Pancreas (tissue), 10 donors: ENCODE measurements at regions not wholly inside any gene's neighbourhood (a gene's known extent, or its start where the extent isn't known, plus 50 kb on each side); places are given as distances from the start of the nearest gene placed in this dataset.
A peak's percentile ranks its signal among the peaks of the same experiment; 100 is the strongest.

Experiments
- ATAC-seq, 4 donors: fragments of 200-7000 bp; cut with Tn5 transposase; one replicate each; pipeline versions ENCODE4 v1.8.0 to v1.9.1; 2020; ENCODE audit warnings: mild to moderate bottlenecking in 4 of 4, moderate library complexity in 4 of 4
- DNase-seq, 6 donors: peaks; one replicate each; pipeline ENCODE4 v3.0.0-alpha.2; 2020
- FAIRE-seq: peaks from 2 replicates; lab custom pipeline; 2012; peaks lifted over from hg19 to GRCh38; lab: Jason Lieb, UNC
- H3K27ac ChIP-seq, 4 donors: fragments of 200-600 bp; sonication (generic); 1 replicate in 3 of 4; 2 replicates in 1 of 4; pipeline versions ENCODE4 v1.5.0 to v1.8.0; 2020
- H3K27me3 ChIP-seq, 4 donors: fragments of 200-600 bp; one replicate each; pipeline ENCODE4 v1.8.0; 2021
- H3K36me3 ChIP-seq, 3 donors: fragments of 200-600 bp; sonication (generic) in 1 of 3; one replicate each; pipeline versions ENCODE4 v1.5.0 to v1.8.0; 2020 to 2021
- H3K4me1 ChIP-seq, 3 donors: fragments of 200-600 bp; one replicate each; pipeline ENCODE4 v1.8.0; 2021
- H3K4me3 ChIP-seq, 4 donors: fragments of 200-600 bp; sonication (generic) in 2 of 4; one replicate each; pipeline versions ENCODE4 v1.5.0 to v1.8.0; 2020 to 2021
- H3K9me3 ChIP-seq, 4 donors: fragments of 200-600 bp; one replicate each; pipeline ENCODE4 v1.8.0; 2021
- WGBS, 2 donors: extraction: QIAGEN DNeasy Blood & Tissue Kit; methylation state at CpG; one replicate each; pipeline ENCODE4 v1.1.7; 2013; 5-methylcytosine and 5-hydroxymethylcytosine counted together
- intact Hi-C, 3 donors: fragments of 100-400 bp; cut with DNase I; formaldehyde crosslinking; loops; one replicate each; pipeline versions ENCODE4 v1.11.1 to v1.14.2; 2022
- TF ChIP-seq, protein P1 (sequence below), 4 donors: fragments of 200-600 bp; sonication (generic) in 3 of 4; IDR thresholded peaks; one replicate each; pipeline versions ENCODE4 v1.5.0 to v1.8.0; 2021; ENCODE audit warnings: antibody characterized with exemption in 4 of 4
- donor health status: healthy with polysubstance abuse.
- donor health status: DM: no; HTN: no; CAD: no; lungs with moderate emphysema.
- donor health status: DM: no; HTN: no; CAD: no.
- donor health status: control.
- donor health status: control.
- donor health status: Bipolar disorder and iron deficiency.
- donor health status: DM: yes; HTN: yes; CAD: no.
- donor health status: DM: no; HTN: no; CAD: no.
- donor health status: DM: no; HTN: no; CAD: no.
- donor health status: DM: yes; HTN: yes; CAD: no.

DNA sequence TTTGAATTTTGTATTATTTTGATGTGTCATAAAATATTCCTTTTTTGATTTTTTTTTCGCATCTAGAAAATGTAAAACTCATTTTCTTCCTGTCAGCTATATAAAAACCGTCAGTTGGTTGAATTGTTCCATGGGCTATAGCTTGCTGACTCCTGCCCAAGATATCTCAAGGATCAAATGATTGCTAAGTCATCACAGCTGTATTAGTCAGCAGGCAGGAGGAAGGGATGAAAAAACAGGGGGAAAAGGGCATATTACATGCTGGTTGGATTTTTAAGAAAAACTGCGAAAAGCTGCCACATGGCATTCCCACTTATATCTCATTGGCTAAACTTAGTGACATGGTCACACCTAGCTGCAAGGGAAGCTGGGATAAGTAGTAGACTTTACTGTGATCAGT is 569.9 kb downstream of the BCKDHB start:
- intact Hi-C loops, result no loop called here
- WGBS, 2 donors, result 52 to 82% methylated on average over 3 of the region's 3 CpGs
- FAIRE-seq (no peak), DNase-seq (no peak), ATAC-seq (no peak)
- no peak overlapping the region for H3K4me3 ChIP-seq
- TF ChIP-seq, protein P1, sequence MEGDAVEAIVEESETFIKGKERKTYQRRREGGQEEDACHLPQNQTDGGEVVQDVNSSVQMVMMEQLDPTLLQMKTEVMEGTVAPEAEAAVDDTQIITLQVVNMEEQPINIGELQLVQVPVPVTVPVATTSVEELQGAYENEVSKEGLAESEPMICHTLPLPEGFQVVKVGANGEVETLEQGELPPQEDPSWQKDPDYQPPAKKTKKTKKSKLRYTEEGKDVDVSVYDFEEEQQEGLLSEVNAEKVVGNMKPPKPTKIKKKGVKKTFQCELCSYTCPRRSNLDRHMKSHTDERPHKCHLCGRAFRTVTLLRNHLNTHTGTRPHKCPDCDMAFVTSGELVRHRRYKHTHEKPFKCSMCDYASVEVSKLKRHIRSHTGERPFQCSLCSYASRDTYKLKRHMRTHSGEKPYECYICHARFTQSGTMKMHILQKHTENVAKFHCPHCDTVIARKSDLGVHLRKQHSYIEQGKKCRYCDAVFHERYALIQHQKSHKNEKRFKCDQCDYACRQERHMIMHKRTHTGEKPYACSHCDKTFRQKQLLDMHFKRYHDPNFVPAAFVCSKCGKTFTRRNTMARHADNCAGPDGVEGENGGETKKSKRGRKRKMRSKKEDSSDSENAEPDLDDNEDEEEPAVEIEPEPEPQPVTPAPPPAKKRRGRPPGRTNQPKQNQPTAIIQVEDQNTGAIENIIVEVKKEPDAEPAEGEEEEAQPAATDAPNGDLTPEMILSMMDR (IDR thresholded peaks at IDR 0.05), result no peak
- H3K27ac ChIP-seq, result no peak overlapping the region
- no peaks in the 10 kb centered on the region for H3K9me3 ChIP-seq
- H3K27me3 ChIP-seq, result no peaks in the 10 kb centered on the region
- H3K4me1 ChIP-seq, result no peaks in the 10 kb centered on the region
- H3K36me3 ChIP-seq, result no peaks in the 10 kb centered on the region

DNA sequence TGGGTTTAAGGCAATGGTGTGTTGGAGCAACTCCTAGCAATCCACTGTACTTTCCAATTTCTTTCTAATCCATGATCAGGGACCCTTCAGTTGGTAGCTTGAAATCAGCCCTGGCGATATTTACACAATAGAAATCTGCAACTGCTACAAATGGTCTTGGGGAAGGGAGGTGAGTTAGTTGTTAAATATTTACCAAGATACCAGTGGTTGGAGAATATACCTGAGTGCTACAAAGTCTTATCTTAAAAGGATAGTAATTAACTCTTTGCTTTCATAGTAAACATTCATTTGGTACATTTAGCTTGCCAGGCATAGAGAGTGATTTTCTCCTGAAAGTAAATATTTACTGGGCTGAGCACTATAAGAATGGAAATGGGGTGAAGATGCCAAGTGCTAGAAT is 568.2 kb downstream of the BCKDHB start:
- WGBS, 2 donors, result 0 to 29% methylated on average over 1 of the region's 1 CpG
- DNase-seq (no peak), FAIRE-seq (no peak), ATAC-seq (peak in 2 of 4 donors; percentile 53 to 54)
- intact Hi-C loops, result no loop called here
- Histone ChIP-seq H3K4me3 (no peak overlapping the region), H3K27me3 (no peaks in the 10 kb centered on the region), H3K27ac (no peak overlapping the region), H3K9me3 (no peaks in the 10 kb centered on the region), H3K4me1 (no peaks in the 10 kb centered on the region), H3K36me3 (no peaks in the 10 kb centered on the region)
- TF ChIP-seq, protein P1 (IDR thresholded peaks at IDR 0.05), result no peak

DNA sequence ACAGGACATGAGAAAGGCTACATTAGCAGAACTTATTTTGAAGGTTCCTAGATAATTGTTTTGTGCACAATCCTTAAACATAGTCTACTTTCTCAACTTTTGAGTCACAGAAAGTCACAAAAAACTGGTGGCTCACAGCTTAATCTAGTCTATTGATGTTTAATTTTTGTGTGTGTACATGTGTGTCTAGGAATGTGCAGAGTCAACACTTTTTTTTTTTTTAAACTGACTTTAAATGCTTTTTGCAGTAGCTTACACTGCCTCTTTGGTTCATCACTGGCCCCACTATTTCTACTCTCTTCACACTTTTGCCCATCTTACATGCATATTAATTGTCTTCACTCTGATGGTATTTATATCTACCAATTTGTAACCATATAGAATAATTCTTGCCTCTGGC is 566.9 kb downstream of the BCKDHB start:
- no peak for DNase-seq
- intact Hi-C loops, result no loop called here

DNA sequence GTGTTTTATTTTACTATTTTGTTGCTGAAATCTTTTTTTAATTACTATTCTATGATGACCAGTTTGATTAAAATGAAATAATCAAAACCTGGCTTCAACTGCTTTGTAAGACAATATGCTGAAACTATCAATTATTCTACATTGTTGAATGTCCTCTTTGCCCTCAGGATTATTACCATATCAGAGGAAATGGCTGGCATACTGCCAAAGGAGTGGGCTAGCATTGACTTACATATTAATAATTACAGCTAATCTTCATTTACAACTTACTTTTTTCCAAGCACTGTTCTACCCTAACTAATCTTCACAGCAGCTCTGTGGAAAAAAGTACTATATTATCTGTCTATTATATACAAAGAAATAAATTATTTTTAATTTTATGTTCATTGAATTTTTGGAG is 560.5 kb downstream of the BCKDHB start:
- TF ChIP-seq, protein P1 (IDR thresholded peaks at IDR 0.05), result no peak
- H3K9me3 ChIP-seq, result no peaks in the 10 kb centered on the region
- no peak for FAIRE-seq
- DNase-seq, result no peak
- H3K27me3 ChIP-seq, result no peaks in the 10 kb centered on the region
- no peaks in the 10 kb centered on the region for H3K36me3 ChIP-seq
- intact Hi-C loops, result no loop called here
- H3K27ac ChIP-seq, result no peak overlapping the region
- no peak for ATAC-seq
- no peak overlapping the region for H3K4me3 ChIP-seq
- H3K4me1 ChIP-seq, result no peaks in the 10 kb centered on the region

More for the DNA sequence above, 566.9 kb downstream of the BCKDHB start:
- no peaks in the 10 kb centered on the region for H3K36me3 ChIP-seq
- TF ChIP-seq, protein P1 (IDR thresholded peaks at IDR 0.05), result no peak
- H3K27ac ChIP-seq, result no peak overlapping the region
- ATAC-seq (no peak), FAIRE-seq (no peak)
- no peaks in the 10 kb centered on the region for H3K4me1 ChIP-seq
- H3K4me3 ChIP-seq, result no peak overlapping the region
- H3K9me3 ChIP-seq, result no peaks in the 10 kb centered on the region
- no peaks in the 10 kb centered on the region for H3K27me3 ChIP-seq

DNA sequence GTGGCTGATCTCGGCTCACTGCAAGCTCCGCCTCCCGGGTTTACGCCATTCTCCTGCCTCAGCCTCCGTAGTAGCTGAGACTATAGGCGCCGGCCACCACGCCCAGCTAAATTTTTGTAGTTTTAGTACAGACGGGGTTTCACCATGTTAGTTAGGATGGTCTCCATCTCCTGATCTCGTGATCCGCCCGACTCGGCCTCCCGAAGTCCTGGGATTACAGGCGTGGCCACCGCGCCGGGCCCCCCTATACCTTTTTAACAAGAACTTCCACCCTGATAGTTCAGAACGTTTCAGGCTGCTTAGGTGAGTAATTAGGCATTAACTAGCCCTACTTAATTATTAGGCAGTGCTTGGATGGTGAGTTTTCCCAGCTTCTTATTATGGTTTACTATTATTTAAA is 552.5 kb downstream of the BCKDHB start:
- FAIRE-seq (no peak), DNase-seq (peak in 1 of 6 donors; percentile 13), ATAC-seq (no peak)
- Histone ChIP-seq H3K36me3 (no peaks in the 10 kb centered on the region), H3K27me3 (no peaks in the 10 kb centered on the region), H3K9me3 (no peaks in the 10 kb centered on the region), H3K4me3 (no peak overlapping the region), H3K27ac (no peak overlapping the region), H3K4me1 (no peaks in the 10 kb centered on the region)
- 76 to 83% methylated on average over 19 of the region's 19 CpGs for WGBS, 2 donors
- intact Hi-C loops, result no loop called here
- TF ChIP-seq, protein P1 (IDR thresholded peaks at IDR 0.05), result no peak
